Caco-2 (cell line): ENCODE measurements at regions not wholly inside any gene's neighbourhood (a gene's known extent, or its start where the extent isn't known, plus 50 kb on each side); places are given as distances from the start of the nearest gene placed in this dataset.

Source experiments
- BruUV-seq: library from RNA; stranded (reverse); fragments of 400-500 nt; replicated peaks from 2 replicates; lab custom pipeline; 2021; lab: Mats Ljungman, UMichigan
- CTCF ChIA-PET: fragments of 300-600 bp; sonication (Branson Sonifier 250); formaldehyde crosslinking; loops from one replicate; lab custom pipeline; 2022; ENCODE audit warnings: antibody characterized with exemption; lab: Charles Lee
- POLR2A ChIA-PET: fragments of 300-600 bp; sonication (Branson Sonifier 250); formaldehyde crosslinking; loops from one replicate; lab custom pipeline; 2022; ENCODE audit warnings: antibody characterized with exemption; lab: Charles Lee
- DNase-seq, 2 experiments: peaks; one replicate each; pipeline versions ENCODE4 v3.0.0 to v3.0.0-alpha.2; 2020 to 2022
- H3K27me3 ChIP-seq: replicated peaks from 2 replicates; pipeline ENCODE4 v1.6.0; 2011; ENCODE audit warnings: low read length; ENCODE audit not compliant: control insufficient read depth, insufficient read depth
- H3K36me3 ChIP-seq: 2 replicates; pipeline ENCODE4 v1.5.1; 2011; ENCODE audit warnings: low read length; ENCODE audit not compliant: control insufficient read depth, insufficient read depth
- H3K4me1 ChIP-seq: fragments of 250-450 bp; sonication (Bioruptor Pico); 2 replicates; pipeline ENCODE4 v1.5.1; 2020; ENCODE audit warnings: mild to moderate bottlenecking
- H3K4me3 ChIP-seq: 2 replicates; pipeline ENCODE4 v1.5.1; 2011; ENCODE audit warnings: low read depth, mild to moderate bottlenecking, control low read depth, low read length
- H3K9me3 ChIP-seq: fragments of 250-450 bp; sonication (Bioruptor Pico); 2 replicates; pipeline ENCODE4 v1.5.1; 2020; ENCODE audit warnings: mild to moderate bottlenecking, moderate library complexity
- H3K27ac Mint-ChIP-seq: one replicate; pipeline ENCODE4 v1.8.0; 2022; ENCODE audit warnings: mixed read lengths; ENCODE audit not compliant: unreplicated experiment
- H3K27me3 Mint-ChIP-seq: one replicate; pipeline ENCODE4 v1.8.0; 2022; ENCODE audit warnings: mixed read lengths; ENCODE audit not compliant: insufficient read depth, unreplicated experiment
- H3K36me3 Mint-ChIP-seq: one replicate; pipeline ENCODE4 v1.8.0; 2022; ENCODE audit warnings: mild to moderate bottlenecking, mixed read lengths; ENCODE audit not compliant: insufficient read depth, unreplicated experiment
- H3K4me1 Mint-ChIP-seq: one replicate; pipeline ENCODE4 v1.8.0; 2022; ENCODE audit warnings: low read depth, mixed read lengths; ENCODE audit not compliant: unreplicated experiment
- H3K4me3 Mint-ChIP-seq: one replicate; pipeline ENCODE4 v1.8.0; 2022; ENCODE audit warnings: mild to moderate bottlenecking, moderate library complexity, mixed read lengths; ENCODE audit not compliant: unreplicated experiment
- H3K9me3 Mint-ChIP-seq: one replicate; pipeline ENCODE4 v1.8.0; 2022; ENCODE audit warnings: mixed read lengths; ENCODE audit not compliant: unreplicated experiment
- CTCF ChIP-seq, 2 experiments: fragments of 200-600 bp in 1 of 2; IDR thresholded peaks; 1 replicate in 1 of 2; 2 replicates in 1 of 2; pipeline versions ENCODE4 v1.5.1 to v1.8.0; 2011 to 2022; ENCODE audit warnings: antibody characterized with exemption in 1 of 2, control low read depth in 1 of 2, inconsistent platforms in 1 of 2, low read depth in 1 of 2, low read length in 1 of 2, mild to moderate bottlenecking in 1 of 2, moderate library complexity in 1 of 2; ENCODE audit not compliant: insufficient read depth in 1 of 2, severe bottlenecking in 1 of 2, unreplicated experiment in 1 of 2
- intact Hi-C: fragments of 100-400 bp; cut with micrococcal nuclease; formaldehyde crosslinking; loops from one replicate; pipeline ENCODE4 v1.10.0; 2022; ENCODE audit not compliant: unreplicated experiment

- DNase-seq = no peak
- no peak overlapping the region for H3K4me3 Mint-ChIP-seq
- peaks cover 10% of the 10 kb centered on the region for H3K27me3 Mint-ChIP-seq
- no peaks in the 10 kb centered on the region for H3K9me3 Mint-ChIP-seq
- Histone ChIP-seq H3K9me3 (no peaks in the 10 kb centered on the region), H3K4me3 (no peak overlapping the region), H3K4me1 (no peaks in the 10 kb centered on the region), H3K27me3 (no peaks in the 10 kb centered on the region), H3K36me3 (no peaks in the 10 kb centered on the region)
- no peak for TF ChIP-seq CTCF (IDR thresholded peaks at IDR 0.05; ENCODE audit: insufficient read depth in 1 of 2, low read depth in 1 of 2, low read length in 1 of 2, severe bottlenecking in 1 of 2, unreplicated experiment in 1 of 2)
- intact Hi-C loops = loop anchor here (10.0 kb wide), 1 partner anchor 219 kb away; no protein-coding TSS in a partner anchor
- POLR2A ChIA-PET = no interaction called here
- no peaks in the 10 kb centered on the region for H3K4me1 Mint-ChIP-seq
- CTCF ChIA-PET = no interaction called here
- BruUV-seq = no TSS peak
- no peak overlapping the region for H3K27ac Mint-ChIP-seq
- no peaks in the 10 kb centered on the region for H3K36me3 Mint-ChIP-seq
These were observed 191.2 kb upstream of the PDE10A start for GRCh38 chr6:165854061-165854862.

DNA sequence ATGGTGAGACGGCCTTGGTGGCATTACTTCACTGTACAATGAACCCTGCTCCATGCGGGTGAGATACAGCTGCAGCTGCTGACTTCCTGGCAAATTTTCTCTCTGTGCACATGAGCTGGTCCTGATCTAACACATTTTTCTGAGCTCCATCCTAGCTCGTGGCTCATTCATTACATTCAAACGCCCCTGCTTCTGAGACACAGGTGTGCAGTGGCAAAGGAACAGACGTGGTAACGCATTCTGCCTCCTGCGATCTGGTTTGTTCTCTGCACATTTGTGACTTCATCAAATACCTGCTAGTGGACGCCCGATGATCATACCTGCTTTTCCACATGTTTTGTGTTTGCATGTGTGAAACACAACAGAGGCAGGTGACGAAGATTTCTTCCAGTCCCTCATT lies 189.6 kb upstream of the PDE10A start:
- CTCF ChIA-PET = interaction anchor here (1.5 kb wide), 1 partner anchor 412 kb away, joined by 3 read pairs; no protein-coding TSS in a partner anchor
- H3K9me3 Mint-ChIP-seq = no peaks in the 10 kb centered on the region

More for the DNA sequence above, 189.6 kb upstream of the PDE10A start:
- no peaks in the 10 kb centered on the region for H3K36me3 Mint-ChIP-seq
- H3K4me3 ChIP-seq = no peak overlapping the region
- H3K4me1 ChIP-seq = no peaks in the 10 kb centered on the region
- TF ChIP-seq CTCF (IDR thresholded peaks at IDR 0.05; ENCODE audit: insufficient read depth in 1 of 2, low read depth in 1 of 2, low read length in 1 of 2, severe bottlenecking in 1 of 2, unreplicated experiment in 1 of 2) = no peak
- POLR2A ChIA-PET = no interaction called here
- no TSS peak for BruUV-seq
- no peaks in the 10 kb centered on the region for H3K27me3 ChIP-seq
- H3K27me3 Mint-ChIP-seq = peaks cover 10% of the 10 kb centered on the region
- intact Hi-C loops = loop anchor here (10.0 kb wide), 1 partner anchor 218 kb away; no protein-coding TSS in a partner anchor
- H3K4me1 Mint-ChIP-seq = no peaks in the 10 kb centered on the region
- no peak for DNase-seq
- no peak overlapping the region for H3K4me3 Mint-ChIP-seq
- H3K36me3 ChIP-seq = no peaks in the 10 kb centered on the region
- H3K27ac Mint-ChIP-seq = no peak overlapping the region
- H3K9me3 ChIP-seq = no peaks in the 10 kb centered on the region
